Progenitor cell of endocrine pancreas (in vitro differentiated cells): ENCODE measurements at regions not wholly inside any gene's neighbourhood (a gene's known extent, or its start where the extent isn't known, plus 50 kb on each side); places are given as distances from the start of the nearest gene placed in this dataset.

Source experiments
- DNase-seq: peaks from one replicate; pipeline ENCODE4 v3.0.0; 2021; ENCODE audit warnings: low spot score; ENCODE audit not compliant: unreplicated experiment
- H3K27ac Mint-ChIP-seq: 2 replicates; pipeline ENCODE4 v1.8.0; 2021; ENCODE audit warnings: mild to moderate bottlenecking, moderate library complexity, mixed read lengths
- H3K27me3 Mint-ChIP-seq: 2 replicates; pipeline ENCODE4 v1.8.0; 2021; ENCODE audit warnings: mixed read lengths
- H3K36me3 Mint-ChIP-seq: 2 replicates; pipeline ENCODE4 v1.8.0; 2022; ENCODE audit warnings: mixed read lengths; ENCODE audit not compliant: insufficient read depth
- H3K4me1 Mint-ChIP-seq: 2 replicates; pipeline ENCODE4 v1.8.0; 2021; ENCODE audit warnings: low read depth, mixed read lengths
- H3K4me3 Mint-ChIP-seq: 2 replicates; pipeline ENCODE4 v1.8.0; 2021; ENCODE audit warnings: low read depth, mild to moderate bottlenecking, moderate library complexity, mixed read lengths
- H3K9me3 Mint-ChIP-seq: 2 replicates; pipeline ENCODE4 v1.8.0; 2021; ENCODE audit warnings: low read depth, mixed read lengths
- CTCF ChIP-seq: fragments of 200-600 bp; sonication (generic); IDR thresholded peaks from one replicate; pipeline ENCODE4 v1.5.0; 2021; ENCODE audit warnings: antibody characterized with exemption, mild to moderate bottlenecking; ENCODE audit not compliant: unreplicated experiment

GRCh38 chr1:114238053-114238452, 84.4 kb upstream of the SYT6 start:
- Mint-ChIP-seq H3K27me3 (no peaks in the 10 kb centered on the region), H3K27ac (no peak overlapping the region), H3K4me3 (no peak overlapping the region), H3K9me3 (peaks cover 7% of the 10 kb centered on the region), H3K36me3 (peaks cover 3% of the 10 kb centered on the region), H3K4me1 (no peaks in the 10 kb centered on the region)
- DNase-seq = no peak
- no peak for TF ChIP-seq CTCF

GRCh38 chr1:114236517-114236916, 82.8 kb upstream of the SYT6 start:
- H3K36me3 Mint-ChIP-seq = peaks cover 3% of the 10 kb centered on the region
- no peak overlapping the region for H3K27ac Mint-ChIP-seq
- TF ChIP-seq CTCF = no peak
- H3K4me3 Mint-ChIP-seq = no peak overlapping the region
- no peaks in the 10 kb centered on the region for H3K4me1 Mint-ChIP-seq
- H3K9me3 Mint-ChIP-seq = peaks cover 7% of the 10 kb centered on the region
- no peak for DNase-seq
- H3K27me3 Mint-ChIP-seq = peaks cover 3% of the 10 kb centered on the region

GRCh38 chr1:114235960-114236359, 82.3 kb upstream of the SYT6 start:
- TF ChIP-seq CTCF = no peak
- DNase-seq = no peak
- H3K4me3 Mint-ChIP-seq = no peak overlapping the region
- no peak overlapping the region for H3K27ac Mint-ChIP-seq
- H3K27me3 Mint-ChIP-seq = peaks cover 3% of the 10 kb centered on the region
- H3K4me1 Mint-ChIP-seq = no peaks in the 10 kb centered on the region
- H3K9me3 Mint-ChIP-seq = peaks cover 4% of the 10 kb centered on the region
- H3K36me3 Mint-ChIP-seq = peaks cover 1% of the 10 kb centered on the region

- Mint-ChIP-seq H3K9me3 (no peaks in the 10 kb centered on the region), H3K4me3 (no peak overlapping the region), H3K27ac (no peak overlapping the region), H3K27me3 (peaks cover 3% of the 10 kb centered on the region), H3K4me1 (no peaks in the 10 kb centered on the region), H3K36me3 (no peaks in the 10 kb centered on the region)
- DNase-seq = no peak
- TF ChIP-seq CTCF = no peak
Observed at GRCh38 chr1:114235281-114235680, 81.6 kb upstream of the SYT6 start.

- Mint-ChIP-seq H3K36me3 (no peaks in the 10 kb centered on the region), H3K27ac (no peak overlapping the region), H3K4me3 (no peak overlapping the region), H3K9me3 (no peaks in the 10 kb centered on the region), H3K4me1 (no peaks in the 10 kb centered on the region), H3K27me3 (peaks cover 9% of the 10 kb centered on the region)
- TF ChIP-seq CTCF = no peak
- no peak for DNase-seq
Observed at GRCh38 chr1:114234408-114235124, 80.9 kb upstream of the SYT6 start.
